Liver (tissue), 8 donors: ENCODE measurements at regions not wholly inside any gene's neighbourhood (a gene's known extent, or its start where the extent isn't known, plus 50 kb on each side); places are given as distances from the start of the nearest gene placed in this dataset.

Experiments
- DNase-seq: peaks from one replicate; pipeline ENCODE4 v3.0.0-alpha.2; 2017; ENCODE audit warnings: low spot score
- H3K27ac ChIP-seq, 2 donors: one replicate each; pipeline ENCODE4 v1.7.0; 2013; ENCODE audit warnings: inconsistent platforms in 2 of 2, low read length in 2 of 2, control low read depth in 1 of 2, low read depth in 1 of 2, mild to moderate bottlenecking in 1 of 2
- H3K27me3 ChIP-seq, 4 donors: one replicate each; pipeline versions ENCODE4 v1.6.1 to v1.7.0; 2013; ENCODE audit warnings: low read length in 3 of 4, inconsistent platforms in 1 of 4, mild to moderate bottlenecking in 1 of 4, moderate library complexity in 1 of 4; ENCODE audit not compliant: control insufficient read depth in 4 of 4, insufficient read depth in 4 of 4
- H3K36me3 ChIP-seq, 4 donors: one replicate each; pipeline versions ENCODE4 v1.6.1 to v1.7.0; 2013; ENCODE audit warnings: low read length in 3 of 4, mild to moderate bottlenecking in 3 of 4, low read depth in 1 of 4, moderate library complexity in 1 of 4; ENCODE audit not compliant: control insufficient read depth in 4 of 4, insufficient read depth in 3 of 4
- H3K4me1 ChIP-seq, 4 donors: one replicate each; pipeline versions ENCODE4 v1.6.1 to v1.7.0; 2013; ENCODE audit warnings: low read length in 3 of 4, mild to moderate bottlenecking in 3 of 4, moderate library complexity in 1 of 4; ENCODE audit not compliant: control insufficient read depth in 4 of 4, insufficient read depth in 4 of 4
- H3K4me3 ChIP-seq, 3 donors: one replicate each; pipeline versions ENCODE4 v1.6.1 to v1.7.0; 2013; ENCODE audit warnings: low read length in 3 of 3, control low read depth in 1 of 3, low read depth in 1 of 3, mild to moderate bottlenecking in 1 of 3
- H3K9ac ChIP-seq, 2 donors: one replicate each; pipeline ENCODE4 v1.7.0; 2013; ENCODE audit warnings: low read length in 2 of 2, mild to moderate bottlenecking in 2 of 2, moderate library complexity in 2 of 2, control low read depth in 1 of 2, low read depth in 1 of 2
- H3K9me3 ChIP-seq, 4 donors: one replicate each; pipeline versions ENCODE4 v1.6.1 to v1.7.0; 2013; ENCODE audit warnings: low read length in 3 of 4; ENCODE audit not compliant: control insufficient read depth in 4 of 4
- EGR1 ChIP-seq, 2 donors: IDR thresholded peaks; 2 replicates each; pipeline ENCODE4 v1.6.1; 2016 to 2018; ENCODE audit warnings: antibody characterized with exemption in 2 of 2, low read depth in 2 of 2
- FOXA1 ChIP-seq: IDR thresholded peaks from 2 replicates; pipeline ENCODE4 v1.6.1; 2016; ENCODE audit warnings: antibody characterized with exemption
- FOXA2 ChIP-seq: IDR thresholded peaks from 2 replicates; pipeline ENCODE4 v1.6.1; 2016; ENCODE audit warnings: antibody characterized with exemption
- GABPA ChIP-seq, 2 donors: IDR thresholded peaks in 1 of 2; conservative IDR thresholded peaks in 1 of 2; 2 replicates each; pipeline ENCODE4 v1.6.1; 2016; ENCODE audit warnings: antibody characterized with exemption in 2 of 2, mild to moderate bottlenecking in 1 of 2, moderate library complexity in 1 of 2
- HNF4A ChIP-seq, 2 donors: conservative IDR thresholded peaks; 2 replicates each; pipeline ENCODE4 v1.6.1; 2016; ENCODE audit warnings: antibody characterized with exemption in 2 of 2, mild to moderate bottlenecking in 2 of 2
- HNF4G ChIP-seq: IDR thresholded peaks from 2 replicates; pipeline ENCODE4 v1.6.1; 2016; ENCODE audit warnings: antibody characterized with exemption
- JUND ChIP-seq, 2 donors: IDR thresholded peaks; 2 replicates each; pipeline ENCODE4 v1.6.1; 2016; ENCODE audit warnings: antibody characterized with exemption in 2 of 2
- NR2F2 ChIP-seq: IDR thresholded peaks from 2 replicates; pipeline ENCODE4 v1.6.1; 2016; ENCODE audit warnings: antibody characterized with exemption
- RAD21 ChIP-seq, 2 donors: IDR thresholded peaks; 2 replicates each; pipeline ENCODE4 v1.6.1; 2016; ENCODE audit warnings: antibody characterized with exemption in 2 of 2, mild to moderate bottlenecking in 2 of 2
- RXRA ChIP-seq, 2 donors: IDR thresholded peaks; 2 replicates each; pipeline ENCODE4 v1.6.1; 2017 to 2018; ENCODE audit warnings: antibody characterized with exemption in 2 of 2, mild to moderate bottlenecking in 1 of 2
- SP1 ChIP-seq: IDR thresholded peaks from 2 replicates; pipeline ENCODE4 v1.6.1; 2018; ENCODE audit warnings: antibody characterized with exemption, mild to moderate bottlenecking
- TAF1 ChIP-seq: conservative IDR thresholded peaks from 2 replicates; pipeline ENCODE4 v1.6.1; 2016; ENCODE audit warnings: antibody characterized with exemption, mild to moderate bottlenecking
- YY1 ChIP-seq: IDR thresholded peaks from 2 replicates; pipeline ENCODE4 v1.6.1; 2016; ENCODE audit warnings: antibody characterized with exemption, mild to moderate bottlenecking
- WGBS: extraction: QIAGEN DNeasy Blood & Tissue Kit; methylation state at CpG from one replicate; pipeline ENCODE4 v1.1.7; 2013; 5-methylcytosine and 5-hydroxymethylcytosine counted together
- TF ChIP-seq, protein P1 (sequence below): IDR thresholded peaks from 2 replicates; pipeline ENCODE4 v1.6.1; 2016; ENCODE audit warnings: antibody characterized with exemption
- TF ChIP-seq, protein P2 (sequence below): IDR thresholded peaks from 2 replicates; pipeline ENCODE4 v1.6.1; 2016; ENCODE audit warnings: antibody characterized with exemption, mild to moderate bottlenecking
- TF ChIP-seq, protein P3 (sequence below): fragments of 150-350 bp; IDR thresholded peaks from 2 replicates; pipeline ENCODE4 v1.5.1; 2017; ENCODE audit warnings: improper control_type of control experiment, low read depth, low read length; ENCODE audit not compliant: missing input control
- TF ChIP-seq, protein P4 (sequence below): IDR thresholded peaks from 2 replicates; pipeline ENCODE4 v1.6.1; 2016; ENCODE audit warnings: antibody characterized with exemption
- TF ChIP-seq, protein P5 (sequence below): IDR thresholded peaks from 2 replicates; pipeline ENCODE4 v1.6.1; 2016; ENCODE audit warnings: antibody characterized with exemption
- donor health status: healthy.
- donor health status: healthy.
- donor health status: healthy.
- donor health status: healthy.
- donor health status: healthy.

DNA sequence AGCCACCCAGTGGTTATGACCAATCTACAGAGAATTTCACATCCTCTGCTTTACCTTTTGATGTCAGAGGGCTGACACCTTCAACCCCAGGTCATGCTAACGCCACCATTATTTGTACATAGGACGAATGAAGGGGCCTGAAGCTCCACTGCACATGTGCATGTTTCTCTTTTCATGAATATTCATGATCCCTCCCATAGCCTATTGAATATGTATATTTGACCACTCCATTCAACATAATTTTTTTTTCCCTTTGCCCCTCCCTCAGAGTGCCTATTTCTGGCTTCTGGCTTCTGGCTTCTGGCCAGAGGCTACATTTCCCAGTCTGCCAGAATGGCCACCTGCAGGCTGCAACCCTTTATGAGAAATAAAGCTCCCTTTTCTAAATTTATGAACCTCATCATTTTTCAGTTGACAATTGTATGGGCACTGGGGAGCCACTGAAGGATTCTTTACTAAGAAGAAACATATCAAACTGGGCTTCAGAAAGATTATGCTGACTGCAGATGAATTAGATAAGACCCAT, 406.7 kb downstream of the SIPA1L2 start:
- Histone ChIP-seq H3K36me3 (no peaks in the 10 kb centered on the region), H3K4me3 (no peak overlapping the region), H3K9me3 (no peaks in the 10 kb centered on the region), H3K27me3 (peaks cover 0 to 8% (median 1%) of the 10 kb centered on the region in 4 donors), H3K27ac (no peak overlapping the region), H3K9ac (no peak overlapping the region), H3K4me1 (no peaks in the 10 kb centered on the region)
- 92% methylated on average over 2 of the region's 2 CpGs for WGBS
- TF ChIP-seq HNF4G = no peak
- no peak for TF ChIP-seq GABPA (IDR thresholded peaks at IDR 0.05 in 1 of 2, conservative IDR thresholded peaks at IDR 0.05 in 1 of 2)
- no peak for TF ChIP-seq RAD21 (IDR thresholded peaks at IDR 0.05)
- TF ChIP-seq FOXA1 = no peak
- no peak for TF ChIP-seq FOXA2
- TF ChIP-seq, protein P1, sequence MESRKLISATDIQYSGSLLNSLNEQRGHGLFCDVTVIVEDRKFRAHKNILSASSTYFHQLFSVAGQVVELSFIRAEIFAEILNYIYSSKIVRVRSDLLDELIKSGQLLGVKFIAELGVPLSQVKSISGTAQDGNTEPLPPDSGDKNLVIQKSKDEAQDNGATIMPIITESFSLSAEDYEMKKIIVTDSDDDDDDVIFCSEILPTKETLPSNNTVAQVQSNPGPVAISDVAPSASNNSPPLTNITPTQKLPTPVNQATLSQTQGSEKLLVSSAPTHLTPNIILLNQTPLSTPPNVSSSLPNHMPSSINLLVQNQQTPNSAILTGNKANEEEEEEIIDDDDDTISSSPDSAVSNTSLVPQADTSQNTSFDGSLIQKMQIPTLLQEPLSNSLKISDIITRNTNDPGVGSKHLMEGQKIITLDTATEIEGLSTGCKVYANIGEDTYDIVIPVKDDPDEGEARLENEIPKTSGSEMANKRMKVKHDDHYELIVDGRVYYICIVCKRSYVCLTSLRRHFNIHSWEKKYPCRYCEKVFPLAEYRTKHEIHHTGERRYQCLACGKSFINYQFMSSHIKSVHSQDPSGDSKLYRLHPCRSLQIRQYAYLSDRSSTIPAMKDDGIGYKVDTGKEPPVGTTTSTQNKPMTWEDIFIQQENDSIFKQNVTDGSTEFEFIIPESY = no peak
- TF ChIP-seq, protein P2, sequence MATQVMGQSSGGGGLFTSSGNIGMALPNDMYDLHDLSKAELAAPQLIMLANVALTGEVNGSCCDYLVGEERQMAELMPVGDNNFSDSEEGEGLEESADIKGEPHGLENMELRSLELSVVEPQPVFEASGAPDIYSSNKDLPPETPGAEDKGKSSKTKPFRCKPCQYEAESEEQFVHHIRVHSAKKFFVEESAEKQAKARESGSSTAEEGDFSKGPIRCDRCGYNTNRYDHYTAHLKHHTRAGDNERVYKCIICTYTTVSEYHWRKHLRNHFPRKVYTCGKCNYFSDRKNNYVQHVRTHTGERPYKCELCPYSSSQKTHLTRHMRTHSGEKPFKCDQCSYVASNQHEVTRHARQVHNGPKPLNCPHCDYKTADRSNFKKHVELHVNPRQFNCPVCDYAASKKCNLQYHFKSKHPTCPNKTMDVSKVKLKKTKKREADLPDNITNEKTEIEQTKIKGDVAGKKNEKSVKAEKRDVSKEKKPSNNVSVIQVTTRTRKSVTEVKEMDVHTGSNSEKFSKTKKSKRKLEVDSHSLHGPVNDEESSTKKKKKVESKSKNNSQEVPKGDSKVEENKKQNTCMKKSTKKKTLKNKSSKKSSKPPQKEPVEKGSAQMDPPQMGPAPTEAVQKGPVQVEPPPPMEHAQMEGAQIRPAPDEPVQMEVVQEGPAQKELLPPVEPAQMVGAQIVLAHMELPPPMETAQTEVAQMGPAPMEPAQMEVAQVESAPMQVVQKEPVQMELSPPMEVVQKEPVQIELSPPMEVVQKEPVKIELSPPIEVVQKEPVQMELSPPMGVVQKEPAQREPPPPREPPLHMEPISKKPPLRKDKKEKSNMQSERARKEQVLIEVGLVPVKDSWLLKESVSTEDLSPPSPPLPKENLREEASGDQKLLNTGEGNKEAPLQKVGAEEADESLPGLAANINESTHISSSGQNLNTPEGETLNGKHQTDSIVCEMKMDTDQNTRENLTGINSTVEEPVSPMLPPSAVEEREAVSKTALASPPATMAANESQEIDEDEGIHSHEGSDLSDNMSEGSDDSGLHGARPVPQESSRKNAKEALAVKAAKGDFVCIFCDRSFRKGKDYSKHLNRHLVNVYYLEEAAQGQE = no peak
- TF ChIP-seq RXRA (IDR thresholded peaks at IDR 0.05) = no peak
- no peak for TF ChIP-seq SP1
- no peak for TF ChIP-seq NR2F2
- TF ChIP-seq, protein P3, sequence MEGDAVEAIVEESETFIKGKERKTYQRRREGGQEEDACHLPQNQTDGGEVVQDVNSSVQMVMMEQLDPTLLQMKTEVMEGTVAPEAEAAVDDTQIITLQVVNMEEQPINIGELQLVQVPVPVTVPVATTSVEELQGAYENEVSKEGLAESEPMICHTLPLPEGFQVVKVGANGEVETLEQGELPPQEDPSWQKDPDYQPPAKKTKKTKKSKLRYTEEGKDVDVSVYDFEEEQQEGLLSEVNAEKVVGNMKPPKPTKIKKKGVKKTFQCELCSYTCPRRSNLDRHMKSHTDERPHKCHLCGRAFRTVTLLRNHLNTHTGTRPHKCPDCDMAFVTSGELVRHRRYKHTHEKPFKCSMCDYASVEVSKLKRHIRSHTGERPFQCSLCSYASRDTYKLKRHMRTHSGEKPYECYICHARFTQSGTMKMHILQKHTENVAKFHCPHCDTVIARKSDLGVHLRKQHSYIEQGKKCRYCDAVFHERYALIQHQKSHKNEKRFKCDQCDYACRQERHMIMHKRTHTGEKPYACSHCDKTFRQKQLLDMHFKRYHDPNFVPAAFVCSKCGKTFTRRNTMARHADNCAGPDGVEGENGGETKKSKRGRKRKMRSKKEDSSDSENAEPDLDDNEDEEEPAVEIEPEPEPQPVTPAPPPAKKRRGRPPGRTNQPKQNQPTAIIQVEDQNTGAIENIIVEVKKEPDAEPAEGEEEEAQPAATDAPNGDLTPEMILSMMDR = no peak
- TF ChIP-seq, protein P4, sequence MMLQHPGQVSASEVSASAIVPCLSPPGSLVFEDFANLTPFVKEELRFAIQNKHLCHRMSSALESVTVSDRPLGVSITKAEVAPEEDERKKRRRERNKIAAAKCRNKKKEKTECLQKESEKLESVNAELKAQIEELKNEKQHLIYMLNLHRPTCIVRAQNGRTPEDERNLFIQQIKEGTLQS = no peak
- TF ChIP-seq, protein P5, sequence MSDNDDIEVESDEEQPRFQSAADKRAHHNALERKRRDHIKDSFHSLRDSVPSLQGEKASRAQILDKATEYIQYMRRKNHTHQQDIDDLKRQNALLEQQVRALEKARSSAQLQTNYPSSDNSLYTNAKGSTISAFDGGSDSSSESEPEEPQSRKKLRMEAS = no peak
- no peak for TF ChIP-seq HNF4A (conservative IDR thresholded peaks at IDR 0.05)
- TF ChIP-seq EGR1 (IDR thresholded peaks at IDR 0.05; ENCODE audit: low read depth in 2 of 2) = no peak
- TF ChIP-seq TAF1 = no peak
- no peak for TF ChIP-seq YY1
- no peak for TF ChIP-seq JUND (IDR thresholded peaks at IDR 0.05)
- no peak for DNase-seq
